H9 (cell line): ENCODE measurements at regions not wholly inside any gene's neighbourhood (a gene's known extent, or its start where the extent isn't known, plus 50 kb on each side); places are given as distances from the start of the nearest gene placed in this dataset.

Experiments used
- DNase-seq: peaks from one replicate; pipeline ENCODE4 v3.0.0-alpha.2; 2017
- H2AFZ ChIP-seq: one replicate; pipeline ENCODE4 v1.6.1; 2013; ENCODE audit warnings: mild to moderate bottlenecking, low read length, control low read depth, moderate library complexity
- H2AK5ac ChIP-seq: 2 replicates; pipeline ENCODE4 v1.6.1; 2013; ENCODE audit warnings: low read length, control low read depth, mixed read lengths; ENCODE audit not compliant: insufficient read length
- H2BK120ac ChIP-seq: one replicate; pipeline ENCODE4 v1.6.1; 2013; ENCODE audit warnings: low read depth, mild to moderate bottlenecking, low read length, control low read depth, inconsistent platforms; ENCODE audit not compliant: poor library complexity, severe bottlenecking
- H2BK12ac ChIP-seq: 2 replicates; pipeline ENCODE4 v1.6.1; 2013; ENCODE audit warnings: low read length, control low read depth, mixed read lengths, low read depth; ENCODE audit not compliant: insufficient read length
- H2BK15ac ChIP-seq: 2 replicates; pipeline ENCODE4 v1.6.1; 2013; ENCODE audit warnings: low read depth, low read length, control low read depth
- H2BK20ac ChIP-seq: one replicate; pipeline ENCODE4 v1.6.1; 2013; ENCODE audit warnings: low read depth, mild to moderate bottlenecking, low read length, control low read depth, inconsistent platforms; ENCODE audit not compliant: poor library complexity, severe bottlenecking
- H2BK5ac ChIP-seq: 2 replicates; pipeline ENCODE4 v1.6.1; 2013; ENCODE audit warnings: low read length, control low read depth, mixed read lengths; ENCODE audit not compliant: insufficient read length
- H3K14ac ChIP-seq: 2 replicates; pipeline ENCODE4 v1.6.1; 2013; ENCODE audit warnings: low read length, control low read depth; ENCODE audit not compliant: insufficient read depth
- H3K18ac ChIP-seq: 2 replicates; pipeline ENCODE4 v1.6.1; 2013; ENCODE audit warnings: low read depth, mild to moderate bottlenecking, mixed read lengths, low read length, control low read depth; ENCODE audit not compliant: insufficient read length
- H3K23ac ChIP-seq: 2 replicates; pipeline ENCODE4 v1.6.1; 2013; ENCODE audit warnings: low read length, control low read depth, mixed read lengths, low read depth; ENCODE audit not compliant: insufficient read length
- H3K23me2 ChIP-seq: 2 replicates; pipeline ENCODE4 v1.6.1; 2013; ENCODE audit warnings: low read depth, mild to moderate bottlenecking, mixed read lengths, low read length, control low read depth; ENCODE audit not compliant: insufficient read length, poor library complexity, severe bottlenecking
- H3K27ac ChIP-seq: 2 replicates; pipeline ENCODE4 v1.5.1; 2013; ENCODE audit warnings: low read length, control low read depth, mixed read lengths, low read depth; ENCODE audit not compliant: insufficient read length
- H3K27me3 ChIP-seq: 2 replicates; pipeline ENCODE4 v1.6.1; 2013; ENCODE audit warnings: low read length, control low read depth, inconsistent platforms; ENCODE audit not compliant: insufficient read depth
- H3K4ac ChIP-seq: 2 replicates; pipeline ENCODE4 v1.6.1; 2013; ENCODE audit warnings: low read depth, mild to moderate bottlenecking, control low read depth, inconsistent platforms, low read length, moderate library complexity
- H3K4me1 ChIP-seq: 2 replicates; pipeline ENCODE4 v1.6.1; 2013; ENCODE audit warnings: low read length, control low read depth, inconsistent platforms; ENCODE audit not compliant: insufficient read depth
- H3K4me2 ChIP-seq: 2 replicates; pipeline ENCODE4 v1.6.1; 2013; ENCODE audit warnings: low read length, control low read depth, mixed read lengths; ENCODE audit not compliant: insufficient read length, insufficient read depth
- H3K56ac ChIP-seq: 2 replicates; pipeline ENCODE4 v1.6.1; 2013; ENCODE audit warnings: low read depth, mild to moderate bottlenecking, mixed read lengths, low read length, control low read depth; ENCODE audit not compliant: insufficient read length
- H3K79me1 ChIP-seq: 2 replicates; pipeline ENCODE4 v1.6.1; 2013; ENCODE audit warnings: low read depth, mild to moderate bottlenecking, moderate library complexity, low read length, control low read depth, inconsistent platforms; ENCODE audit not compliant: insufficient read depth, poor library complexity, severe bottlenecking
- H3K79me2 ChIP-seq: 2 replicates; pipeline ENCODE4 v1.6.1; 2013; ENCODE audit warnings: low read length, control low read depth, inconsistent platforms; ENCODE audit not compliant: insufficient read depth
- H3K9ac ChIP-seq: 2 replicates; pipeline ENCODE4 v1.6.1; 2013; ENCODE audit warnings: low read length, control low read depth, mixed read lengths; ENCODE audit not compliant: insufficient read length; ENCODE audit errors: extremely low read depth
- H3K9me3 ChIP-seq: one replicate; pipeline ENCODE4 v1.6.1; 2013; ENCODE audit warnings: low read depth, low read length, inconsistent platforms; ENCODE audit not compliant: control insufficient read depth
- H3T11ph ChIP-seq: one replicate; pipeline ENCODE4 v1.6.1; 2013; ENCODE audit warnings: mild to moderate bottlenecking, low read length, control low read depth, inconsistent platforms
- H4K20me1 ChIP-seq: one replicate; pipeline ENCODE4 v1.6.1; 2013; ENCODE audit not compliant: control insufficient read depth, insufficient read length, insufficient read depth
- H4K5ac ChIP-seq: 2 replicates; pipeline ENCODE4 v1.6.1; 2013; ENCODE audit warnings: low read depth, mild to moderate bottlenecking, mixed read lengths, low read length, control low read depth; ENCODE audit not compliant: insufficient read length
- H4K8ac ChIP-seq: replicated peaks from 2 replicates; pipeline ENCODE4 v1.6.1; 2013; ENCODE audit warnings: low read length, control low read depth, mixed read lengths, low read depth; ENCODE audit not compliant: insufficient read length
- H4K91ac ChIP-seq: 2 replicates; pipeline ENCODE4 v1.6.1; 2013; ENCODE audit warnings: low read depth, mild to moderate bottlenecking, moderate library complexity, mixed read lengths, low read length, control low read depth; ENCODE audit not compliant: insufficient read length
- H3K27ac Mint-ChIP-seq, 3 experiments: 2 replicates in 2 of 3; 3 replicates in 1 of 3; pipeline ENCODE4 v1.8.0; 2020 to 2021; ENCODE audit warnings: mixed read lengths in 3 of 3, mild to moderate bottlenecking in 1 of 3, moderate library complexity in 1 of 3
- H3K27me3 Mint-ChIP-seq: 2 replicates; pipeline ENCODE4 v1.8.0; 2021; ENCODE audit warnings: low read depth, mild to moderate bottlenecking, moderate library complexity, mixed read lengths
- H3K36me3 Mint-ChIP-seq, 3 experiments: 2 replicates in 2 of 3; 3 replicates in 1 of 3; pipeline ENCODE4 v1.8.0; 2020 to 2021; ENCODE audit warnings: low read depth in 3 of 3, mixed read lengths in 3 of 3; ENCODE audit not compliant: insufficient read depth in 1 of 3
- H3K4me1 Mint-ChIP-seq, 2 experiments: 2 replicates each; pipeline ENCODE4 v1.8.0; 2020; ENCODE audit warnings: mixed read lengths in 2 of 2
- H3K4me3 Mint-ChIP-seq, 2 experiments: 2 replicates in 1 of 2; 3 replicates in 1 of 2; pipeline ENCODE4 v1.8.0; 2020 to 2021; ENCODE audit warnings: mild to moderate bottlenecking in 2 of 2, mixed read lengths in 2 of 2, moderate library complexity in 1 of 2
- H3K9me3 Mint-ChIP-seq, 2 experiments: 2 replicates in 1 of 2; 3 replicates in 1 of 2; pipeline ENCODE4 v1.8.0; 2020; ENCODE audit warnings: mild to moderate bottlenecking in 2 of 2, mixed read lengths in 2 of 2, moderate library complexity in 1 of 2
- CTCF ChIP-seq: fragments of 200-600 bp; sonication (generic); conservative IDR thresholded peaks from 3 replicates; pipeline ENCODE4 v1.8.0; 2021; ENCODE audit warnings: antibody characterized with exemption, mild to moderate bottlenecking
- WGBS: extraction: QIAGEN DNeasy Blood & Tissue Kit; methylation state at CpG from one replicate; pipeline ENCODE4 v1.1.7; 2013; ENCODE audit warnings: missing lambda C conversion rate, low lambda C conversion rate, mixed read lengths; ENCODE audit not compliant: insufficient read length; ENCODE audit errors: extremely low coverage; 5-methylcytosine and 5-hydroxymethylcytosine counted together

GRCh38 chr3:70855149-70855548 is 542.7 kb upstream of the MDFIC2 start:
- no peak overlapping the region for H2BK20ac ChIP-seq
- H4K8ac ChIP-seq = no peak overlapping the region
- no peaks in the 10 kb centered on the region for H3K27me3 Mint-ChIP-seq
- no peak overlapping the region for H2BK120ac ChIP-seq
- no peak overlapping the region for H3K56ac ChIP-seq
- H3K4me3 Mint-ChIP-seq = no peak overlapping the region
- peaks cover 5 to 6% of the 10 kb centered on the region in 2 experiments; a peak in 4 of 5 replicates for H3K9me3 Mint-ChIP-seq
- no peaks in the 10 kb centered on the region for H4K20me1 ChIP-seq
- no peaks in the 10 kb centered on the region for H3K23me2 ChIP-seq
- no peak overlapping the region for H3K23ac ChIP-seq
- H3K9me3 ChIP-seq = no peaks in the 10 kb centered on the region
- no peak overlapping the region for H4K5ac ChIP-seq
- H2BK5ac ChIP-seq = no peak overlapping the region
- no peak overlapping the region for H3T11ph ChIP-seq
- H3K18ac ChIP-seq = no peak overlapping the region
- no peak overlapping the region for H2AK5ac ChIP-seq
- no peak overlapping the region for H3K27ac ChIP-seq
- H3K4ac ChIP-seq = no peak overlapping the region
- no peak overlapping the region for H2BK15ac ChIP-seq
- H3K36me3 Mint-ChIP-seq = peaks cover 0 to 7% (median 5%) of the 10 kb centered on the region in 3 experiments; a peak in 5 of 7 replicates
- no peaks in the 10 kb centered on the region for H3K27me3 ChIP-seq
- H3K9ac ChIP-seq = no peak overlapping the region
- H3K79me1 ChIP-seq = no peaks in the 10 kb centered on the region
- no peak for TF ChIP-seq CTCF
- peaks cover 7% of the 10 kb centered on the region; the same call in 1 of the 2 replicates for H3K4me1 ChIP-seq
- H3K14ac ChIP-seq = no peak overlapping the region
- H4K91ac ChIP-seq = no peak overlapping the region
- no peaks in the 10 kb centered on the region for H3K79me2 ChIP-seq
- no peak overlapping the region for H3K4me2 ChIP-seq
- no CpG with 5 or more reads among the region's 2 CpGs for WGBS
- no peak for DNase-seq
- no peak overlapping the region for H2BK12ac ChIP-seq
- no peak overlapping the region for H3K27ac Mint-ChIP-seq
- H3K4me1 Mint-ChIP-seq = peaks cover 38 to 47% of the 10 kb centered on the region in 2 experiments
- no peak overlapping the region for H2AFZ ChIP-seq
